ENCODE measurements at regions not wholly inside any gene's neighbourhood (a gene's known extent, or its start where the extent isn't known, plus 50 kb on each side); places are given as distances from the start of the nearest gene placed in this dataset.

DNA sequence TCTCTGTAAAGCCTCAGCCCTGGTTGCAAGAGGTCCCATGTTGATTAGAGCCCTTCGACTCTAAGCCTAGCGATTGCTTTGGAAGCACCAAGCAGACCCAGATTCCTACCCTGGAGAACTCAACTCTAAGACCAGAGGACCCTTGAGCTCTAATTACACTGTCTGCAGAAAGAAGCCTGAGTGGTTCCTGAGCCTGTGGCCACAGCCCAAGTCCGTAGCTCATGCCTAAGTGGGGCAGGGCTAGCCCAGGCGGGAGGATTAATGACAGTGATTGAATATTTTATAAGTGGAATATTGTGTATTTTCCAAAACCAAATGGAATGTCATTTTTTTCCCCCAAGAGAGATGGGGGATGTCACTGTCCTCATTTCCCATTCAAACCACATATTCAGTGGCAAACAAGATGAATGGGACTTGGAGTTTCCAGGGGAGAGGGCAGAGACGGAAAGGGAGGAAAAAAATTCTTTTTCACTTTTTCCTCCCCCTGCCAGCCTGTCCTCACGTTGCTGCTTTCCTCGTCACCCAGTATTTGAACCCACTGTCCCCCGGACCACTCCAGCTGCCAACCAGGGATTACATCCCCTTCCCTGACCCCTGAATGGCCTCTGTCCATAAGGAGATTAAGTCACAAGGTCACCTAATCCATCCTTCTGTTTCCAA is 79.6 kb upstream of the CTTNBP2NL start:
- dilution Hi-C loops (cut with HindIII; ENCODE audit: low sequenced_read_pairs, unreplicated experiment): no loop called here
- Histone ChIP-seq H3K79me1 (ENCODE audit: low read depth in 1 of 2, low read length in 2 of 2) (no peaks in the 10 kb centered on the region), H2BK20ac (ENCODE audit: low read depth, low read length) (no peak overlapping the region), H3K14ac (replicated peaks; ENCODE audit: low read depth, low read length) (no peak overlapping the region), H4K5ac (ENCODE audit: low read depth, low read length) (no peak overlapping the region), H4K20me1 (ENCODE audit: insufficient read depth, low read length) (no peaks in the 10 kb centered on the region; the same call in 1 of the 2 replicates), H3K23ac (ENCODE audit: low read depth, low read length) (no peak overlapping the region), H3K4me3 (ENCODE audit: insufficient read depth, low read depth, low read length) (no peak overlapping the region), H3K9me1 (ENCODE audit: insufficient read depth, low read length) (no peaks in the 10 kb centered on the region), H2BK15ac (ENCODE audit: low read depth, low read length) (no peak overlapping the region), H3K4me1 (ENCODE audit: control insufficient read depth, insufficient read depth, low read length) (no peaks in the 10 kb centered on the region), H3K56ac (ENCODE audit: extremely low read depth, insufficient read depth, low read length) (no peak overlapping the region), H2AK9ac (replicated peaks; ENCODE audit: low read depth, low read length, poor library complexity) (no peak overlapping the region), H3K4me2 (ENCODE audit: low read depth, low read length) (no peak overlapping the region), H3K4ac (ENCODE audit: low read depth, low read length) (no peak overlapping the region), H3K27me3 (ENCODE audit: control insufficient read depth, insufficient read depth, low read length) (peaks cover 24% of the 10 kb centered on the region), H2BK5ac (ENCODE audit: low read depth, low read length, poor library complexity, severe bottlenecking) (no peak overlapping the region), H2AK5ac (ENCODE audit: low read depth, low read length) (no peak overlapping the region), H2BK120ac (ENCODE audit: low read depth, low read length) (no peak overlapping the region), H3K36me3 (ENCODE audit: control insufficient read depth, insufficient read depth, low read length) (no peaks in the 10 kb centered on the region), H4K91ac (ENCODE audit: insufficient read depth, low read depth, low read length) (no peak overlapping the region), H4K8ac (ENCODE audit: low read depth in 2 of 2, low read length in 2 of 2) (no peak overlapping the region), H3K18ac (ENCODE audit: low read depth, low read length) (no peak overlapping the region), H2AFZ (replicated peaks; ENCODE audit: low read length, poor library complexity) (no peak overlapping the region), H3K9ac (ENCODE audit: low read depth, low read length) (no peak overlapping the region), H3K9me3 (ENCODE audit: control insufficient read depth, insufficient read depth, low read length) (no peaks in the 10 kb centered on the region), H3K27ac (ENCODE audit: insufficient read depth, low read length) (no peak overlapping the region)
- CTCF ChIA-PET: no interaction called here
- TF ChIP-seq RCOR1 (IDR thresholded peaks at IDR 0.05; ENCODE audit: insufficient replicate concordance, low read length): no peak
- no peak for TF ChIP-seq CEBPB (IDR thresholded peaks at IDR 0.05; ENCODE audit: low read depth, low read length)
- no peak for TF ChIP-seq CHD1 (IDR thresholded peaks at IDR 0.05; ENCODE audit: low read depth, low read length)
- TF ChIP-seq, protein P1, sequence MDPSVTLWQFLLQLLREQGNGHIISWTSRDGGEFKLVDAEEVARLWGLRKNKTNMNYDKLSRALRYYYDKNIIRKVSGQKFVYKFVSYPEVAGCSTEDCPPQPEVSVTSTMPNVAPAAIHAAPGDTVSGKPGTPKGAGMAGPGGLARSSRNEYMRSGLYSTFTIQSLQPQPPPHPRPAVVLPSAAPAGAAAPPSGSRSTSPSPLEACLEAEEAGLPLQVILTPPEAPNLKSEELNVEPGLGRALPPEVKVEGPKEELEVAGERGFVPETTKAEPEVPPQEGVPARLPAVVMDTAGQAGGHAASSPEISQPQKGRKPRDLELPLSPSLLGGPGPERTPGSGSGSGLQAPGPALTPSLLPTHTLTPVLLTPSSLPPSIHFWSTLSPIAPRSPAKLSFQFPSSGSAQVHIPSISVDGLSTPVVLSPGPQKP (IDR thresholded peaks at IDR 0.05; ENCODE audit: borderline replicate concordance, low read depth, low read length): no peak
- no peak for TF ChIP-seq MXI1 (IDR thresholded peaks at IDR 0.05; ENCODE audit: borderline replicate concordance, low read depth, low read length)
- no peak for TF ChIP-seq RAD21 (IDR thresholded peaks at IDR 0.05; ENCODE audit: low read length)
- TF ChIP-seq, protein P2, sequence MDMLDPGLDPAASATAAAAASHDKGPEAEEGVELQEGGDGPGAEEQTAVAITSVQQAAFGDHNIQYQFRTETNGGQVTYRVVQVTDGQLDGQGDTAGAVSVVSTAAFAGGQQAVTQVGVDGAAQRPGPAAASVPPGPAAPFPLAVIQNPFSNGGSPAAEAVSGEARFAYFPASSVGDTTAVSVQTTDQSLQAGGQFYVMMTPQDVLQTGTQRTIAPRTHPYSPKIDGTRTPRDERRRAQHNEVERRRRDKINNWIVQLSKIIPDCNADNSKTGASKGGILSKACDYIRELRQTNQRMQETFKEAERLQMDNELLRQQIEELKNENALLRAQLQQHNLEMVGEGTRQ (IDR thresholded peaks at IDR 0.05; ENCODE audit: low read depth, low read length): no peak
- no peak for TF ChIP-seq BHLHE40 (IDR thresholded peaks at IDR 0.05; ENCODE audit: low read depth, low read length)
- TF ChIP-seq MAZ (IDR thresholded peaks at IDR 0.05; ENCODE audit: borderline replicate concordance, low read depth, low read length): no peak
- TF ChIP-seq POLR2A (IDR thresholded peaks at IDR 0.05; ENCODE audit: low read depth, low read length): no peak
- no peak for TF ChIP-seq SMC3 (IDR thresholded peaks at IDR 0.05; ENCODE audit: low read depth, low read length)
- TF ChIP-seq RFX5 (IDR thresholded peaks at IDR 0.05; ENCODE audit: low read depth, low read length): no peak
- no peak for TF ChIP-seq FOS (IDR thresholded peaks at IDR 0.05; ENCODE audit: low read depth, low read length)
- TF ChIP-seq, protein P3, sequence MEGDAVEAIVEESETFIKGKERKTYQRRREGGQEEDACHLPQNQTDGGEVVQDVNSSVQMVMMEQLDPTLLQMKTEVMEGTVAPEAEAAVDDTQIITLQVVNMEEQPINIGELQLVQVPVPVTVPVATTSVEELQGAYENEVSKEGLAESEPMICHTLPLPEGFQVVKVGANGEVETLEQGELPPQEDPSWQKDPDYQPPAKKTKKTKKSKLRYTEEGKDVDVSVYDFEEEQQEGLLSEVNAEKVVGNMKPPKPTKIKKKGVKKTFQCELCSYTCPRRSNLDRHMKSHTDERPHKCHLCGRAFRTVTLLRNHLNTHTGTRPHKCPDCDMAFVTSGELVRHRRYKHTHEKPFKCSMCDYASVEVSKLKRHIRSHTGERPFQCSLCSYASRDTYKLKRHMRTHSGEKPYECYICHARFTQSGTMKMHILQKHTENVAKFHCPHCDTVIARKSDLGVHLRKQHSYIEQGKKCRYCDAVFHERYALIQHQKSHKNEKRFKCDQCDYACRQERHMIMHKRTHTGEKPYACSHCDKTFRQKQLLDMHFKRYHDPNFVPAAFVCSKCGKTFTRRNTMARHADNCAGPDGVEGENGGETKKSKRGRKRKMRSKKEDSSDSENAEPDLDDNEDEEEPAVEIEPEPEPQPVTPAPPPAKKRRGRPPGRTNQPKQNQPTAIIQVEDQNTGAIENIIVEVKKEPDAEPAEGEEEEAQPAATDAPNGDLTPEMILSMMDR (conservative IDR thresholded peaks at IDR 0.05; ENCODE audit: low read depth, low read length): no peak
- DNase-seq: no peak
- WGBS, 2 experiments (ENCODE audit: extremely low coverage in 2 of 2, insufficient read length in 1 of 2): no CpG with 5 or more reads among the region's 8 CpGs
- POLR2A ChIA-PET (ENCODE audit: unreplicated experiment): no interaction called here
- in situ Hi-C loops (cut with MboI; ENCODE audit: low sequenced_read_pairs): no loop called here
- no peak for ATAC-seq (ENCODE audit: low read depth)
- intact Hi-C loops (cut with micrococcal nuclease): no loop called here
- no TSS peak for BruUV-seq (replicated peaks)
